ENCODE measurements at regions not wholly inside any gene's neighbourhood (a gene's known extent, or its start where the extent isn't known, plus 50 kb on each side); places are given as distances from the start of the nearest gene placed in this dataset.

DNA sequence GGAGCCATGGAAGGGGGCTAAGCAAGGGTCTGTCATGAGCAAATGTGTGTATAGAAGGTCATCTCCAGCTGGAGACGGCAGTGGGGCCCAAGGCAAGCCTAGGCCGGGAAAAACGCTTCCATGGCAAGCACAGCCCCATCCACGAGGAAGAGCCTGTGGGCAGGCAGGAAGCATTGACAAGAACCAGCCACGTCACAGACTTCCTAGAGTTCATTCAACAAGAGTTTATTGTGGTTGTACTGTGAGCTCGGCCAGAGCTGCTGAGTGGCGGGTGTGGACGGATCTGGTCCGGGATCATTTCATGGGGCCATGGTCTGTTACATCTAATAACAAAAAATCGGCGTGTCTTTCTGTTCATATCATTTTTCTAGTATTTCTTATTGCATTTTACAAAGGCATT lies 311.7 kb downstream of the TMEM121 start:
- TF ChIP-seq SIRT6 (IDR thresholded peaks at IDR 0.05; ENCODE audit: low read length), result no peak
- no peak for TF ChIP-seq CREB1 (IDR thresholded peaks at IDR 0.05)
- TF ChIP-seq NANOG (IDR thresholded peaks at IDR 0.05; ENCODE audit: insufficient read depth, low read depth, low read length, poor library complexity, severe bottlenecking), result no peak
- Histone ChIP-seq H3K9ac (replicated peaks in 1 of 4; ENCODE audit: extremely low read depth in 1 of 4, low read depth in 3 of 4, low read length in 3 of 4) (no peak overlapping the region), H3K4me1 (replicated peaks in 1 of 4; ENCODE audit: control insufficient read depth in 3 of 4, insufficient read depth in 4 of 4, low read length in 3 of 4) (no peaks in the 10 kb centered on the region), H3K27ac (ENCODE audit: low read depth, low read length) (no peak overlapping the region), H2AK5ac (ENCODE audit: low read depth, low read length) (no peak overlapping the region), H3K4me3 (ENCODE audit: extremely low read depth in 1 of 4, insufficient read depth in 2 of 4, low read depth in 3 of 4, low read length in 4 of 4) (no peak overlapping the region), H3K27me3 (replicated peaks in 1 of 4; ENCODE audit: control insufficient read depth in 3 of 4, extremely low read depth in 1 of 4, insufficient read depth in 3 of 4, low read length in 3 of 4) (no peaks in the 10 kb centered on the region), H2BK20ac (ENCODE audit: low read length) (no peak overlapping the region), H2BK5ac (ENCODE audit: low read depth, low read length) (no peak overlapping the region), H3K56ac (replicated peaks; ENCODE audit: insufficient read length, low read depth, low read length) (no peak overlapping the region), H4K91ac (replicated peaks; ENCODE audit: insufficient read length, low read length) (no peak overlapping the region), H2BK12ac (ENCODE audit: low read depth, low read length) (no peak overlapping the region), H2BK15ac (ENCODE audit: low read length) (no peak overlapping the region), H3K4me2 (ENCODE audit: insufficient read depth in 1 of 2, low read depth in 2 of 2, low read length in 2 of 2) (no peak overlapping the region), H3K79me2 (ENCODE audit: control insufficient read depth in 1 of 2, insufficient read depth in 2 of 2, low read length in 2 of 2) (no peaks in the 10 kb centered on the region), H3K4ac (replicated peaks; ENCODE audit: insufficient read length, low read depth, low read length) (no peak overlapping the region), H3K79me1 (ENCODE audit: low read depth, low read length) (no peaks in the 10 kb centered on the region), H4K8ac (ENCODE audit: extremely low read depth, insufficient read depth, low read length) (no peak overlapping the region), H2BK120ac (replicated peaks; ENCODE audit: low read depth, low read length) (no peak overlapping the region), H3K14ac (ENCODE audit: insufficient read length) (no peak overlapping the region), H3K9me3 (ENCODE audit: insufficient read depth in 2 of 2, low read depth in 1 of 2, low read length in 1 of 2) (peaks cover 63 to 97% of the 10 kb centered on the region in 2 experiments), H3K36me3 (ENCODE audit: control insufficient read depth in 2 of 4, insufficient read depth in 4 of 4, low read length in 3 of 4) (no peaks in the 10 kb centered on the region; a peak in 1 of 8 replicates), H4K5ac (ENCODE audit: insufficient read length, low read depth, low read length) (no peak overlapping the region), H4K20me1 (replicated peaks in 1 of 2; ENCODE audit: control insufficient read depth in 1 of 2, insufficient read depth in 2 of 2, low read length in 2 of 2) (no peaks in the 10 kb centered on the region), H3K23me2 (ENCODE audit: low read depth, low read length) (no peaks in the 10 kb centered on the region), H3K18ac (ENCODE audit: extremely low read depth, low read length) (no peak overlapping the region), H2AFZ (ENCODE audit: low read length) (no peak overlapping the region), H3K23ac (ENCODE audit: insufficient read length) (no peak overlapping the region)
- DNase-seq (ENCODE audit: low read depth in 1 of 2, low spot score in 2 of 2) (no peak), FAIRE-seq (no peak)
- POLR2A ChIA-PET (ENCODE audit: partially characterized antibody), result no interaction called here
- CTCF ChIA-PET (ENCODE audit: partially characterized antibody), result no interaction called here
- 89% methylated on average over 11 of the region's 11 CpGs; no CpG with 5 or more reads in 1 of the 2 experiments for WGBS, 2 experiments (ENCODE audit: extremely low coverage in 1 of 2, insufficient coverage in 1 of 2, insufficient read length in 1 of 2, insufficient replicate concordance in 2 of 2, low coverage in 1 of 2, low lambda C conversion rate in 2 of 2, missing lambda C conversion rate in 1 of 2)

All from H1 (cell line).